ENCODE measurements at regions not wholly inside any gene's neighbourhood (a gene's known extent, or its start where the extent isn't known, plus 50 kb on each side); places are given as distances from the start of the nearest gene placed in this dataset.

- WGBS, 2 experiments = 92 to 93% methylated on average over 31 of the region's 31 CpGs
- Histone ChIP-seq H3K27ac (ENCODE audit: insufficient read depth, low read depth, low read length, poor library complexity, severe bottlenecking) (no peak overlapping the region), H3K36me3 (ENCODE audit: control insufficient read depth, insufficient read depth, low read length) (no peaks in the 10 kb centered on the region), H3K4me3 (ENCODE audit: insufficient read depth, low read depth, low read length) (no peak overlapping the region), H3K9me3 (ENCODE audit: control insufficient read depth, low read length) (no peaks in the 10 kb centered on the region), H3K27me3 (ENCODE audit: control insufficient read depth, insufficient read depth, low read length, poor library complexity, severe bottlenecking) (no peaks in the 10 kb centered on the region), H3K4me1 (ENCODE audit: control insufficient read depth, insufficient read depth, low read length) (peaks cover 9% of the 10 kb centered on the region)
These were observed 131.7 kb downstream of the FOXL1 start for GRCh38 chr16:86709902-86710601.

DNA sequence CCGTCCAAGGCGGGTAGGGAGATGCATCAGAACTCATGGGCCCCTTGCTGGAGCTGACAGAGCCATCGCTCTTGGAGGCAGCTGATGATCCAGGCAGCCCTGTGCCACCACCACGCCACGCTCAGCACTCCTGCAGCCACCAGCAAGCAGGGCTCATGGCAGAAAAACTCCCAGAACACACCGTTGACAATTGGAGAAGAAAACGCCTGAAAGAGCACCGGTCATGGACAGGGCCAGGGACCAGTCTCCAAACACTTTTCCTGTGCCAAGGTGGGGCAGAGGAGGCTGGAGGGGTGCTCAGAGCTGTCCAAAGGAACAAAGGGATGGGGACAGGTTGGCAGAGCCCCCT, 132.2 kb downstream of the FOXL1 start:
- no peak overlapping the region for H3K27ac ChIP-seq (ENCODE audit: insufficient read depth, low read depth, low read length, poor library complexity, severe bottlenecking)
- 87 to 89% methylated on average over 8 of the region's 8 CpGs for whole genome bisulfite sequencing, 2 experiments
- no peaks in the 10 kb centered on the region for H3K36me3 ChIP-seq (ENCODE audit: control insufficient read depth, insufficient read depth, low read length)
- no peaks in the 10 kb centered on the region for H3K9me3 ChIP-seq (ENCODE audit: control insufficient read depth, low read length)
- no peaks in the 10 kb centered on the region for H3K27me3 ChIP-seq (ENCODE audit: control insufficient read depth, insufficient read depth, low read length, poor library complexity, severe bottlenecking)
- H3K4me3 ChIP-seq (ENCODE audit: insufficient read depth, low read depth, low read length) = no peak overlapping the region
- peaks cover 9% of the 10 kb centered on the region for H3K4me1 ChIP-seq (ENCODE audit: control insufficient read depth, insufficient read depth, low read length)

GRCh38 chr16:86712158-86713009, 134.0 kb downstream of the FOXL1 start:
- Histone ChIP-seq H3K27me3 (ENCODE audit: control insufficient read depth, insufficient read depth, low read length, poor library complexity, severe bottlenecking) (no peaks in the 10 kb centered on the region), H3K4me3 (ENCODE audit: insufficient read depth, low read depth, low read length) (no peak overlapping the region)
- WGBS, 2 experiments = 92 to 95% methylated on average over 18 of the region's 18 CpGs

DNA sequence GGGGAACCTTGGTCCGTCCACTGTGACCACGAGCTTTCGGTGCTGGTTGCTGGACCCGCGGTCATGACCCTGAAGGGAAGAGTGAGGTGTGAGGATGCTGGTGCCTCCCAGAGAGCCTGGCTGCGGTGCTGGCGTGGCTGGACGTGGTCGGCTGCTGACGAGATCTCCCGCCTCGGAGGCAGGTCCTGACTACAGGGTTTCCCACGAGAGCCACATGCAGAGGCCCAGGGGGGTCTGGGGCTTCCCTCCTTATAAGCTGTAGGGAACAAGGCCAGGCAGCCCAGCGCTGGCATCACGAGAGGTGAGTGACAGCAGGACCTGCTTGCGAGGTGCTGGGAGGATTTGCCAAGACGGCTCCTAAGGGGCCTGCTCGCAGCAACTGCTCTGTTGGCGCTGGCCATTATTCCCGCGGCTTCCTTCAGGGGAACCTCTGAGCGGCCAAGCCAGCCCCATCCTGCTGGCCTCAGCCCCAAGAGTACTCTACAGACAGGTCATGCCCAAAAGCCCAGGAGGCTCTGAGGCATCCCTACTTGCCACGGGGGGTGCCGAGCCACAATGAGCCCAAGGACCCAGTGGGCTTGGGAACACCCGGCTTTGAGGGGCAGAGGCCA, 134.8 kb downstream of the FOXL1 start:
- H3K27ac ChIP-seq (ENCODE audit: insufficient read depth, low read depth, low read length, poor library complexity, severe bottlenecking) = no peak overlapping the region
- 91 to 92% methylated on average over 25 of the region's 25 CpGs for WGBS, 2 experiments

More at GRCh38 chr16:86712158-86713009, 134.0 kb downstream of the FOXL1 start:
- Histone ChIP-seq H3K36me3 (ENCODE audit: control insufficient read depth, insufficient read depth, low read length) (no peaks in the 10 kb centered on the region), H3K9me3 (ENCODE audit: control insufficient read depth, low read length) (no peaks in the 10 kb centered on the region), H3K4me1 (ENCODE audit: control insufficient read depth, insufficient read depth, low read length) (peaks cover 9% of the 10 kb centered on the region), H3K27ac (ENCODE audit: insufficient read depth, low read depth, low read length, poor library complexity, severe bottlenecking) (no peak overlapping the region)

DNA sequence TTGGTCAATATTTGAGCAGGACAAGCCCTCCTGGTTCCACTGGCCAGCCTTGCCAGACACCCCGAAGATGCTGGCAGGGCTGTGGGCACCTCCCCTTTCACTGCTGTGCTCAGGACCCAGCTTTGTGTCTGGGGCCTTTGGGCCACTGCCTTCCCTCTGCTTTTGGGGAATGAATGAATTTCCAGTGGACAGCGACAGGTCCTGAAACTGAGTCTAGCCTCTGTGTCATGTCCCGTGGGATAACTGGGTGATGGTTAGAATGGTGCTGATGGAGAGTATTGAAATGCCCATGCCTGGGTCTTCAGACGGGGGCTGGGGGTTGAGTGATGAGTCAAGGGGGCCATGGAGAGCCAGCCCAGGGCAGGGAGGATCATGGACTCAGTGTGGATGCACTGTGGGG, 135.8 kb downstream of the FOXL1 start:
- no peaks in the 10 kb centered on the region for H3K9me3 ChIP-seq (ENCODE audit: control insufficient read depth, low read length)
- no peak overlapping the region for H3K27ac ChIP-seq (ENCODE audit: insufficient read depth, low read depth, low read length, poor library complexity, severe bottlenecking)
- 67 to 68% methylated on average over 4 of the region's 4 CpGs for WGBS, 2 experiments
- no peaks in the 10 kb centered on the region for H3K27me3 ChIP-seq (ENCODE audit: control insufficient read depth, insufficient read depth, low read length, poor library complexity, severe bottlenecking)
- H3K4me3 ChIP-seq (ENCODE audit: insufficient read depth, low read depth, low read length) = no peak overlapping the region
- no peaks in the 10 kb centered on the region for H3K36me3 ChIP-seq (ENCODE audit: control insufficient read depth, insufficient read depth, low read length)
- peaks cover 12% of the 10 kb centered on the region for H3K4me1 ChIP-seq (ENCODE audit: control insufficient read depth, insufficient read depth, low read length)

More for the DNA sequence above, 134.8 kb downstream of the FOXL1 start:
- Histone ChIP-seq H3K4me1 (ENCODE audit: control insufficient read depth, insufficient read depth, low read length) (peaks cover 10% of the 10 kb centered on the region), H3K36me3 (ENCODE audit: control insufficient read depth, insufficient read depth, low read length) (no peaks in the 10 kb centered on the region), H3K4me3 (ENCODE audit: insufficient read depth, low read depth, low read length) (no peak overlapping the region), H3K9me3 (ENCODE audit: control insufficient read depth, low read length) (no peaks in the 10 kb centered on the region), H3K27me3 (ENCODE audit: control insufficient read depth, insufficient read depth, low read length, poor library complexity, severe bottlenecking) (no peaks in the 10 kb centered on the region)

- Histone ChIP-seq H3K36me3 (ENCODE audit: control insufficient read depth, insufficient read depth, low read length) (no peaks in the 10 kb centered on the region), H3K4me3 (ENCODE audit: insufficient read depth, low read depth, low read length) (no peak overlapping the region), H3K9me3 (ENCODE audit: control insufficient read depth, low read length) (no peaks in the 10 kb centered on the region), H3K27ac (ENCODE audit: insufficient read depth, low read depth, low read length, poor library complexity, severe bottlenecking) (no peak overlapping the region), H3K27me3 (ENCODE audit: control insufficient read depth, insufficient read depth, low read length, poor library complexity, severe bottlenecking) (no peaks in the 10 kb centered on the region), H3K4me1 (ENCODE audit: control insufficient read depth, insufficient read depth, low read length) (peaks cover 3% of the 10 kb centered on the region)
- WGBS, 2 experiments = 83 to 84% methylated on average over 9 of the region's 9 CpGs
These were observed 138.3 kb downstream of the FOXL1 start for GRCh38 chr16:86716649-86717048.

- H3K36me3 ChIP-seq (ENCODE audit: control insufficient read depth, insufficient read depth, low read length) = no peaks in the 10 kb centered on the region
- peaks cover 3% of the 10 kb centered on the region for H3K4me1 ChIP-seq (ENCODE audit: control insufficient read depth, insufficient read depth, low read length)
- no peaks in the 10 kb centered on the region for H3K27me3 ChIP-seq (ENCODE audit: control insufficient read depth, insufficient read depth, low read length, poor library complexity, severe bottlenecking)
- no peaks in the 10 kb centered on the region for H3K9me3 ChIP-seq (ENCODE audit: control insufficient read depth, low read length)
- 66 to 67% methylated on average over 9 of the region's 9 CpGs for WGBS, 2 experiments
- H3K4me3 ChIP-seq (ENCODE audit: insufficient read depth, low read depth, low read length) = no peak overlapping the region
- no peak overlapping the region for H3K27ac ChIP-seq (ENCODE audit: insufficient read depth, low read depth, low read length, poor library complexity, severe bottlenecking)
These were observed 139.8 kb downstream of the FOXL1 start for GRCh38 chr16:86718118-86718517.

- H3K4me1 ChIP-seq (ENCODE audit: control insufficient read depth, insufficient read depth, low read length) = peaks cover 3% of the 10 kb centered on the region
- H3K9me3 ChIP-seq (ENCODE audit: control insufficient read depth, low read length) = no peaks in the 10 kb centered on the region
- no peak overlapping the region for H3K4me3 ChIP-seq (ENCODE audit: insufficient read depth, low read depth, low read length)
- no peaks in the 10 kb centered on the region for H3K27me3 ChIP-seq (ENCODE audit: control insufficient read depth, insufficient read depth, low read length, poor library complexity, severe bottlenecking)
- H3K27ac ChIP-seq (ENCODE audit: insufficient read depth, low read depth, low read length, poor library complexity, severe bottlenecking) = no peak overlapping the region
- H3K36me3 ChIP-seq (ENCODE audit: control insufficient read depth, insufficient read depth, low read length) = no peaks in the 10 kb centered on the region
- WGBS, 2 experiments = 87 to 91% methylated on average over 5 of the region's 5 CpGs
These were observed 144.6 kb downstream of the FOXL1 start for GRCh38 chr16:86722970-86723369.

GRCh38 chr16:86723689-86724088, 145.3 kb downstream of the FOXL1 start:
- Histone ChIP-seq H3K27ac (ENCODE audit: insufficient read depth, low read depth, low read length, poor library complexity, severe bottlenecking) (no peak overlapping the region), H3K4me1 (ENCODE audit: control insufficient read depth, insufficient read depth, low read length) (no peaks in the 10 kb centered on the region), H3K27me3 (ENCODE audit: control insufficient read depth, insufficient read depth, low read length, poor library complexity, severe bottlenecking) (no peaks in the 10 kb centered on the region), H3K4me3 (ENCODE audit: insufficient read depth, low read depth, low read length) (no peak overlapping the region), H3K36me3 (ENCODE audit: control insufficient read depth, insufficient read depth, low read length) (no peaks in the 10 kb centered on the region), H3K9me3 (ENCODE audit: control insufficient read depth, low read length) (no peaks in the 10 kb centered on the region)
- 84 to 86% methylated on average over 10 of the region's 10 CpGs for WGBS, 2 experiments

- H3K9me3 ChIP-seq (ENCODE audit: control insufficient read depth, low read length) = no peaks in the 10 kb centered on the region
- no peaks in the 10 kb centered on the region for H3K36me3 ChIP-seq (ENCODE audit: control insufficient read depth, insufficient read depth, low read length)
- no peak overlapping the region for H3K27ac ChIP-seq (ENCODE audit: insufficient read depth, low read depth, low read length, poor library complexity, severe bottlenecking)
- peaks cover 2% of the 10 kb centered on the region for H3K4me1 ChIP-seq (ENCODE audit: control insufficient read depth, insufficient read depth, low read length)
- WGBS, 2 experiments = 95 to 96% methylated on average over 10 of the region's 10 CpGs
- H3K4me3 ChIP-seq (ENCODE audit: insufficient read depth, low read depth, low read length) = no peak overlapping the region
- no peaks in the 10 kb centered on the region for H3K27me3 ChIP-seq (ENCODE audit: control insufficient read depth, insufficient read depth, low read length, poor library complexity, severe bottlenecking)
These were observed 147.1 kb downstream of the FOXL1 start for GRCh38 chr16:86725401-86725800.
